SK-N-SH treated with all-trans-retinoic acid at 6 μM for 48 hours (cell line): ENCODE measurements at regions not wholly inside any gene's neighbourhood (a gene's known extent, or its start where the extent isn't known, plus 50 kb on each side); places are given as distances from the start of the nearest gene placed in this dataset.

Experiments used
- BACH2 ChIP-seq: fragments of 250-450 bp; sonication (Bioruptor Pico); IDR thresholded peaks from 2 replicates; pipeline ENCODE4 v1.9.0; 2021; ENCODE audit warnings: mild to moderate bottlenecking, borderline replicate concordance
- CREB5 ChIP-seq: fragments of 250-450 bp; sonication (Bioruptor Pico); IDR thresholded peaks from 2 replicates; pipeline ENCODE4 v1.5.1; 2020; ENCODE audit warnings: low read depth, mild to moderate bottlenecking, moderate library complexity
- ESRRG ChIP-seq: fragments of 250-450 bp; sonication (Bioruptor Pico); IDR thresholded peaks from 2 replicates; pipeline ENCODE4 v1.6.1; 2021; ENCODE audit warnings: mild to moderate bottlenecking
- ISL1 ChIP-seq: fragments of 250-450 bp; sonication (Bioruptor Pico); IDR thresholded peaks from 2 replicates; pipeline ENCODE4 v2.1.2; 2022; ENCODE audit warnings: mild to moderate bottlenecking, moderate library complexity
- OSR1 ChIP-seq: fragments of 250-450 bp; sonication (Bioruptor Pico); IDR thresholded peaks from 2 replicates; pipeline ENCODE4 v1.8.0; 2022; ENCODE audit warnings: moderate library complexity, mild to moderate bottlenecking, inconsistent platforms
- PATZ1 ChIP-seq: fragments of 250-450 bp; sonication (Bioruptor Pico); IDR thresholded peaks from 2 replicates; pipeline ENCODE4 v1.8.0; 2020; ENCODE audit warnings: mild to moderate bottlenecking, moderate library complexity, borderline replicate concordance
- RARB ChIP-seq: fragments of 250-450 bp; sonication (Bioruptor Pico); IDR thresholded peaks from 2 replicates; pipeline ENCODE4 v1.8.0; 2021; ENCODE audit warnings: mild to moderate bottlenecking, moderate library complexity
- SNAI2 ChIP-seq: fragments of 250-450 bp; sonication (Bioruptor Pico); IDR thresholded peaks from 2 replicates; pipeline ENCODE4 v1.5.0; 2020; ENCODE audit warnings: mild to moderate bottlenecking, moderate library complexity
- TSHZ2 ChIP-seq: fragments of 250-450 bp; sonication (Bioruptor Pico); IDR thresholded peaks from 2 replicates; pipeline ENCODE4 v1.5.0; 2020; ENCODE audit warnings: mild to moderate bottlenecking, moderate library complexity
- ZFP3 ChIP-seq: fragments of 250-450 bp; sonication (Bioruptor Pico); IDR thresholded peaks from 2 replicates; pipeline ENCODE4 v1.5.0; 2020; ENCODE audit warnings: mild to moderate bottlenecking, moderate library complexity
- ZNF565 ChIP-seq: fragments of 450-650 bp; formaldehyde crosslinking; conservative IDR thresholded peaks from 2 replicates; pipeline ENCODE4 v1.5.0; 2020; ENCODE audit warnings: low read depth, mild to moderate bottlenecking, moderate library complexity

- TF ChIP-seq BACH2 (CRISPR knock-in tag) (no peak), CREB5 (CRISPR knock-in tag) (no peak), RARB (CRISPR knock-in tag) (no peak), ZFP3 (CRISPR knock-in tag) (no peak), PATZ1 (no peak), SNAI2 (CRISPR knock-in tag) (no peak), TSHZ2 (CRISPR knock-in tag) (no peak), ZNF565 (CRISPR knock-in tag) (no peak), OSR1 (CRISPR knock-in tag) (no peak), ISL1 (CRISPR knock-in tag) (no peak), ESRRG (no peak)
Observed at GRCh38 chr2:120607506-120607905, 128.2 kb upstream of the GLI2 start.
